H1 (cell line): ENCODE measurements at regions not wholly inside any gene's neighbourhood (a gene's known extent, or its start where the extent isn't known, plus 50 kb on each side); places are given as distances from the start of the nearest gene placed in this dataset.

Source experiments
- CTCF ChIA-PET: fragments of 300-600 bp; sonication (Branson Sonifier 250); formaldehyde crosslinking; loops from one replicate; lab custom pipeline; 2021; ENCODE audit not compliant: partially characterized antibody; lab: Charles Lee
- POLR2A ChIA-PET: fragments of 300-600 bp; sonication (Branson Sonifier 250); formaldehyde crosslinking; loops from one replicate; lab custom pipeline; 2021; ENCODE audit warnings: inconsistent platforms; ENCODE audit not compliant: partially characterized antibody; lab: Charles Lee
- DNase-seq, 2 experiments: peaks; one replicate each; pipeline versions ENCODE4 v3.0.0 to v3.0.0-alpha.2; 2010 to 2022; ENCODE audit warnings: low spot score in 2 of 2, low read depth in 1 of 2, mixed read lengths in 1 of 2
- FAIRE-seq: peaks from 2 replicates; lab custom pipeline; 2011; peaks lifted over from hg19 to GRCh38; lab: Jason Lieb, UNC
- H2AFZ ChIP-seq: 2 replicates; pipeline ENCODE4 v1.8.1; 2012; ENCODE audit warnings: low read length, inconsistent platforms
- H2AK5ac ChIP-seq: 2 replicates; pipeline ENCODE4 v1.6.1; 2013; ENCODE audit warnings: low read depth, low read length
- H2BK120ac ChIP-seq: replicated peaks from 2 replicates; pipeline ENCODE3; 2013; ENCODE audit warnings: low read depth, low read length, inconsistent platforms
- H2BK12ac ChIP-seq: 2 replicates; pipeline ENCODE4 v1.6.1; 2013; ENCODE audit warnings: low read depth, low read length
- H2BK15ac ChIP-seq: 2 replicates; pipeline ENCODE4 v1.6.1; 2013; ENCODE audit warnings: low read length
- H2BK20ac ChIP-seq: 2 replicates; pipeline ENCODE4 v1.6.1; 2013; ENCODE audit warnings: low read length
- H2BK5ac ChIP-seq: 2 replicates; pipeline ENCODE4 v1.6.1; 2013; ENCODE audit warnings: low read depth, low read length
- H3K14ac ChIP-seq: 2 replicates; pipeline ENCODE4 v1.6.1; 2013; ENCODE audit warnings: inconsistent platforms; ENCODE audit not compliant: insufficient read length
- H3K18ac ChIP-seq: 2 replicates; pipeline ENCODE4 v1.6.1; 2013; ENCODE audit warnings: low read length; ENCODE audit errors: extremely low read depth
- H3K23ac ChIP-seq: 2 replicates; pipeline ENCODE4 v1.6.1; 2013; ENCODE audit warnings: inconsistent platforms; ENCODE audit not compliant: insufficient read length
- H3K23me2 ChIP-seq: 2 replicates; pipeline ENCODE4 v1.6.1; 2013; ENCODE audit warnings: low read depth, low read length
- H3K27ac ChIP-seq: 2 replicates; pipeline ENCODE4 v1.6.1; 2011; ENCODE audit warnings: low read depth, low read length, inconsistent platforms
- H3K27me3 ChIP-seq, 4 experiments: replicated peaks in 1 of 4; 1 replicate in 1 of 4; 2 replicates in 3 of 4; pipeline versions ENCODE4 v1.6.1 to v1.8.1; 2011 to 2013; ENCODE audit warnings: low read length in 3 of 4, mild to moderate bottlenecking in 3 of 4, inconsistent platforms in 2 of 4, mixed read lengths in 2 of 4, moderate library complexity in 1 of 4; ENCODE audit not compliant: control insufficient read depth in 3 of 4, insufficient read depth in 3 of 4; ENCODE audit errors: extremely low read depth in 1 of 4
- H3K36me3 ChIP-seq, 4 experiments: 2 replicates each; pipeline versions ENCODE4 v1.6.1 to v1.8.1; 2011 to 2013; ENCODE audit warnings: mild to moderate bottlenecking in 4 of 4, low read length in 3 of 4, moderate library complexity in 2 of 4, control low read depth in 1 of 4, inconsistent platforms in 1 of 4; ENCODE audit not compliant: insufficient read depth in 4 of 4, control insufficient read depth in 2 of 4
- H3K4ac ChIP-seq: replicated peaks from 2 replicates; pipeline ENCODE3; 2013; ENCODE audit warnings: low read length, low read depth, mixed read lengths, inconsistent platforms; ENCODE audit not compliant: insufficient read length
- H3K4me1 ChIP-seq, 4 experiments: replicated peaks in 1 of 4; 1 replicate in 1 of 4; 2 replicates in 3 of 4; pipeline versions ENCODE4 v1.6.1 to v1.8.1; 2011 to 2013; ENCODE audit warnings: low read length in 3 of 4, inconsistent platforms in 2 of 4, mixed read lengths in 1 of 4; ENCODE audit not compliant: insufficient read depth in 4 of 4, control insufficient read depth in 3 of 4
- H3K4me2 ChIP-seq, 2 experiments: 2 replicates each; pipeline versions ENCODE4 v1.6.1 to v1.8.1; 2011 to 2013; ENCODE audit warnings: low read depth in 2 of 2, low read length in 2 of 2, control low read depth in 1 of 2, inconsistent platforms in 1 of 2, mild to moderate bottlenecking in 1 of 2; ENCODE audit not compliant: insufficient read depth in 1 of 2
- H3K4me3 ChIP-seq, 4 experiments: fragments of 200-600, 300-600 bp in 1 of 4; sonication (generic), shearing (Covaris generic), sonication (Bioruptor Twin) in 1 of 4; 2 replicates each; pipeline versions ENCODE4 v1.5.1 to v1.8.1; 2011 to 2016; ENCODE audit warnings: low read length in 4 of 4, low read depth in 3 of 4, control low read depth in 2 of 4, inconsistent platforms in 2 of 4, mild to moderate bottlenecking in 2 of 4, mixed read lengths in 1 of 4, moderate library complexity in 1 of 4; ENCODE audit not compliant: insufficient read depth in 2 of 4; ENCODE audit errors: extremely low read depth in 1 of 4
- H3K56ac ChIP-seq: replicated peaks from 2 replicates; pipeline ENCODE3; 2013; ENCODE audit warnings: low read depth, mild to moderate bottlenecking, mixed read lengths, low read length, inconsistent platforms; ENCODE audit not compliant: insufficient read length
- H3K79me1 ChIP-seq: 2 replicates; pipeline ENCODE4 v1.6.1; 2013; ENCODE audit warnings: low read depth, low read length, control low read depth
- H3K79me2 ChIP-seq, 2 experiments: 2 replicates each; pipeline versions ENCODE4 v1.6.1 to v1.8.1; 2012 to 2013; ENCODE audit warnings: low read length in 2 of 2, mild to moderate bottlenecking in 2 of 2, inconsistent platforms in 1 of 2; ENCODE audit not compliant: insufficient read depth in 2 of 2, control insufficient read depth in 1 of 2
- H3K9ac ChIP-seq, 4 experiments: replicated peaks in 1 of 4; 1 replicate in 1 of 4; 2 replicates in 3 of 4; pipeline versions ENCODE4 v1.6.1 to v1.8.1; 2011 to 2013; ENCODE audit warnings: low read depth in 3 of 4, low read length in 3 of 4, control low read depth in 2 of 4, mild to moderate bottlenecking in 2 of 4, moderate library complexity in 2 of 4, inconsistent platforms in 1 of 4; ENCODE audit errors: extremely low read depth in 1 of 4
- H3K9me3 ChIP-seq, 2 experiments: 2 replicates each; pipeline versions ENCODE4 v1.6.1 to v1.8.1; 2012 to 2013; ENCODE audit warnings: mild to moderate bottlenecking in 2 of 2, moderate library complexity in 2 of 2, control low read depth in 1 of 2, inconsistent platforms in 1 of 2, low read depth in 1 of 2, low read length in 1 of 2, mixed read lengths in 1 of 2; ENCODE audit not compliant: insufficient read depth in 2 of 2
- H4K20me1 ChIP-seq, 2 experiments: replicated peaks in 1 of 2; 2 replicates each; pipeline versions ENCODE3 to v1.8.1; 2011 to 2013; ENCODE audit warnings: inconsistent platforms in 2 of 2, low read length in 2 of 2, mild to moderate bottlenecking in 1 of 2; ENCODE audit not compliant: insufficient read depth in 2 of 2, control insufficient read depth in 1 of 2
- H4K5ac ChIP-seq: 2 replicates; pipeline ENCODE4 v1.6.1; 2013; ENCODE audit warnings: low read length, low read depth, mixed read lengths, inconsistent platforms; ENCODE audit not compliant: insufficient read length
- H4K8ac ChIP-seq: 2 replicates; pipeline ENCODE4 v1.8.0; 2013; ENCODE audit warnings: mild to moderate bottlenecking, moderate library complexity, low read length, inconsistent platforms; ENCODE audit not compliant: insufficient read depth; ENCODE audit errors: extremely low read depth
- H4K91ac ChIP-seq: replicated peaks from 2 replicates; pipeline ENCODE3; 2013; ENCODE audit warnings: low read length, mixed read lengths, inconsistent platforms; ENCODE audit not compliant: insufficient read length
- BRCA1 ChIP-seq: IDR thresholded peaks from 2 replicates; pipeline ENCODE4 v1.6.1; 2012; ENCODE audit warnings: low read depth, low read length, improper control_type of control experiment
- CBX5 ChIP-seq: fragments of 300-800, 300-1000 bp; sonication (generic); IDR thresholded peaks from 2 replicates; pipeline ENCODE4 v1.7.1; 2016; ENCODE audit warnings: antibody characterized with exemption, low read length, low read depth
- CEBPB ChIP-seq: IDR thresholded peaks from 2 replicates; pipeline ENCODE4 v1.6.1; 2012; ENCODE audit warnings: low read depth, low read length
- CTBP2 ChIP-seq: IDR thresholded peaks from 2 replicates; pipeline ENCODE4 v1.7.0; 2011; ENCODE audit warnings: borderline replicate concordance, mild to moderate bottlenecking, moderate library complexity, mixed read lengths, low read length; ENCODE audit not compliant: insufficient read depth, insufficient read length
- EGR1 ChIP-seq: IDR thresholded peaks from 2 replicates; pipeline ENCODE4 v1.6.1; 2011; ENCODE audit warnings: low read depth, low read length, borderline replicate concordance
- EZH2 ChIP-seq: fragments of 200-600 bp; sonication (generic); IDR thresholded peaks from 2 replicates; pipeline ENCODE4 v1.7.1; 2012; ENCODE audit warnings: low read depth, mild to moderate bottlenecking, moderate library complexity, low read length, inconsistent platforms; ENCODE audit not compliant: severe bottlenecking
- POLR2A ChIP-seq, 2 experiments: IDR thresholded peaks; 1 replicate in 1 of 2; 2 replicates in 1 of 2; pipeline ENCODE4 v1.6.1; 2011; ENCODE audit warnings: low read depth in 2 of 2, low read length in 2 of 2, mild to moderate bottlenecking in 2 of 2; ENCODE audit errors: control extremely low read depth in 1 of 2
- POLR2AphosphoS5 ChIP-seq: IDR thresholded peaks from 2 replicates; pipeline ENCODE4 v1.6.1; 2011; ENCODE audit warnings: low read depth, low read length
- POU5F1 ChIP-seq: IDR thresholded peaks from 2 replicates; pipeline ENCODE4 v1.6.1; 2011; ENCODE audit warnings: low read depth, mild to moderate bottlenecking, low read length, moderate library complexity
- RXRA ChIP-seq: IDR thresholded peaks from 2 replicates; pipeline ENCODE4 v1.6.1; 2011; ENCODE audit warnings: low read depth, mild to moderate bottlenecking, low read length, moderate library complexity; ENCODE audit not compliant: insufficient read depth
- TAF1 ChIP-seq: IDR thresholded peaks from 2 replicates; pipeline ENCODE4 v1.6.1; 2011; ENCODE audit warnings: mild to moderate bottlenecking, low read depth, low read length
- WGBS, 2 experiments: shearing (Covaris generic) in 1 of 2; methylation state at CpG; one replicate each; pipeline versions ENCODE4 v1.1.6 to v1.1.7; 2013 to 2015; ENCODE audit warnings: low lambda C conversion rate in 2 of 2, mixed read lengths in 2 of 2, inconsistent platforms in 1 of 2, low coverage in 1 of 2, missing lambda C conversion rate in 1 of 2; ENCODE audit not compliant: insufficient replicate concordance in 2 of 2, insufficient coverage in 1 of 2, insufficient read length in 1 of 2; ENCODE audit errors: extremely low coverage in 1 of 2, missing lambda C conversion rate in 1 of 2; 5-methylcytosine and 5-hydroxymethylcytosine counted together
- TF ChIP-seq, protein P1 (sequence below), 3 experiments: IDR thresholded peaks; 1 replicate in 2 of 3; 2 replicates in 1 of 3; pipeline versions ENCODE4 v1.5.1 to v1.6.1; 2011; ENCODE audit warnings: low read length in 3 of 3, mild to moderate bottlenecking in 3 of 3, inconsistent platforms in 2 of 3, low read depth in 1 of 3, moderate library complexity in 1 of 3; ENCODE audit not compliant: insufficient read depth in 1 of 3; ENCODE audit errors: control extremely low read depth in 1 of 3
- TF ChIP-seq, protein P2 (sequence below): IDR thresholded peaks from 2 replicates; pipeline ENCODE4 v1.6.1; 2012; ENCODE audit warnings: inconsistent platforms

DNA sequence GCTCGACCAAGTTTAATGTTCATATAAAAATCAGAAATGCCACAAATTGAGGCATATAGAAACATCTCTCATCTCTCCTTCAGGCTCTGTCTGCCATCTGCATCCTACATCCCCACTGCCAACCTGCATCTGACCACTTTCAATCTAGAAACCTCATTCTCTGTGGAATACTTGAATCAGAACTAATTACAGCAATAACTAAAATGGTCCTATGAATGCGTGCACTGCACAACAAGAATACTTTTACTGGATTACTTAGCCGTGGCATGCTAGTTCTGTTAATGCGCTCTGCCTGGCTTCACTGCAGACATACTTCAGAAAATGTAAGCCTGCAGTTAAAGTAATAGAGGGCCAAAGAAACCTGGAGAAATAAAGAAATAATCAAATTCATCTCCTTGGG is 89.8 kb upstream of the NR5A2 start:
- Histone ChIP-seq H2BK15ac (no peak overlapping the region), H4K8ac (no peak overlapping the region), H3K14ac (no peak overlapping the region), H4K20me1 (no peaks in the 10 kb centered on the region), H3K27ac (no peak overlapping the region), H3K9ac (no peak overlapping the region), H3K23me2 (no peaks in the 10 kb centered on the region), H2BK120ac (no peak overlapping the region), H3K56ac (no peak overlapping the region), H3K23ac (no peak overlapping the region), H2BK5ac (no peak overlapping the region), H3K4ac (no peak overlapping the region), H3K18ac (no peak overlapping the region), H4K91ac (no peak overlapping the region), H4K5ac (no peak overlapping the region), H3K36me3 (no peaks in the 10 kb centered on the region), H2AK5ac (no peak overlapping the region), H3K4me3 (no peak overlapping the region), H2BK12ac (no peak overlapping the region), H3K27me3 (no peaks in the 10 kb centered on the region), H3K4me2 (no peak overlapping the region), H2BK20ac (no peak overlapping the region), H3K9me3 (no peaks in the 10 kb centered on the region), H3K79me2 (no peaks in the 10 kb centered on the region), H3K79me1 (no peaks in the 10 kb centered on the region), H3K4me1 (no peaks in the 10 kb centered on the region), H2AFZ (no peak overlapping the region)
- DNase-seq, result no peak
- CTCF ChIA-PET, result interaction anchor here (0.7 to 0.9 kb wide), 3 partner anchors 177 to 292 kb away, joined by 3 read pairs; no protein-coding TSS in a partner anchor
- 92% methylated on average over 4 of the region's 4 CpGs; no CpG with 5 or more reads in 1 of the 2 experiments for WGBS, 2 experiments
- FAIRE-seq, result no peak
- POLR2A ChIA-PET, result no interaction called here
- TF ChIP-seq CTBP2 (no peak), RXRA (no peak), EGR1 (no peak), POLR2A (IDR thresholded peaks at IDR 0.05; ENCODE audit: control extremely low read depth in 1 of 2, low read depth in 2 of 2, low read length in 2 of 2) (no peak), CBX5 (no peak), POU5F1 (no peak), TAF1 (no peak), BRCA1 (no peak), POLR2AphosphoS5 (no peak), CEBPB (no peak), EZH2 (no peak)
- TF ChIP-seq, protein P1, sequence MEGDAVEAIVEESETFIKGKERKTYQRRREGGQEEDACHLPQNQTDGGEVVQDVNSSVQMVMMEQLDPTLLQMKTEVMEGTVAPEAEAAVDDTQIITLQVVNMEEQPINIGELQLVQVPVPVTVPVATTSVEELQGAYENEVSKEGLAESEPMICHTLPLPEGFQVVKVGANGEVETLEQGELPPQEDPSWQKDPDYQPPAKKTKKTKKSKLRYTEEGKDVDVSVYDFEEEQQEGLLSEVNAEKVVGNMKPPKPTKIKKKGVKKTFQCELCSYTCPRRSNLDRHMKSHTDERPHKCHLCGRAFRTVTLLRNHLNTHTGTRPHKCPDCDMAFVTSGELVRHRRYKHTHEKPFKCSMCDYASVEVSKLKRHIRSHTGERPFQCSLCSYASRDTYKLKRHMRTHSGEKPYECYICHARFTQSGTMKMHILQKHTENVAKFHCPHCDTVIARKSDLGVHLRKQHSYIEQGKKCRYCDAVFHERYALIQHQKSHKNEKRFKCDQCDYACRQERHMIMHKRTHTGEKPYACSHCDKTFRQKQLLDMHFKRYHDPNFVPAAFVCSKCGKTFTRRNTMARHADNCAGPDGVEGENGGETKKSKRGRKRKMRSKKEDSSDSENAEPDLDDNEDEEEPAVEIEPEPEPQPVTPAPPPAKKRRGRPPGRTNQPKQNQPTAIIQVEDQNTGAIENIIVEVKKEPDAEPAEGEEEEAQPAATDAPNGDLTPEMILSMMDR (IDR thresholded peaks at IDR 0.05; ENCODE audit: control extremely low read depth in 1 of 3, insufficient read depth in 1 of 3, low read depth in 1 of 3, low read length in 3 of 3), result no peak
- TF ChIP-seq, protein P2, sequence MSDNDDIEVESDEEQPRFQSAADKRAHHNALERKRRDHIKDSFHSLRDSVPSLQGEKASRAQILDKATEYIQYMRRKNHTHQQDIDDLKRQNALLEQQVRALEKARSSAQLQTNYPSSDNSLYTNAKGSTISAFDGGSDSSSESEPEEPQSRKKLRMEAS, result no peak
